Body of pancreas (tissue), 4 donors: ENCODE measurements at regions not wholly inside any gene's neighbourhood (a gene's known extent, or its start where the extent isn't known, plus 50 kb on each side); places are given as distances from the start of the nearest gene placed in this dataset.

ENCODE experiments used
- ATAC-seq: fragments of 150-250 bp; one replicate; pipeline ENCODE4 v1.9.1; 2016
- DNase-seq, 4 donors: peaks; one replicate each; pipeline ENCODE4 v3.0.0-alpha.2; 2019
- H3K27ac ChIP-seq, 4 donors: fragments of 200-600 bp; sonication (generic); 1 replicate in 3 of 4; 2 replicates in 1 of 4; pipeline versions ENCODE4 v1.5.1 to v1.6.1; 2016 to 2019; ENCODE audit warnings: mild to moderate bottlenecking in 1 of 4, mixed read lengths in 1 of 4, moderate library complexity in 1 of 4
- H3K27me3 ChIP-seq, 2 donors: fragments of 200-600 bp; sonication (generic); one replicate each; pipeline ENCODE4 v1.6.0; 2016; ENCODE audit warnings: mild to moderate bottlenecking in 1 of 2
- H3K36me3 ChIP-seq, 2 donors: fragments of 200-600 bp; sonication (generic); replicated peaks in 1 of 2; 2 replicates each; pipeline ENCODE4 v1.5.1; 2016; ENCODE audit warnings: low read depth in 2 of 2; ENCODE audit not compliant: insufficient read depth in 1 of 2
- H3K4me1 ChIP-seq: fragments of 200-600 bp; sonication (generic); one replicate; pipeline ENCODE4 v1.6.0; 2016
- H3K4me3 ChIP-seq, 2 donors: fragments of 200-600 bp; sonication (generic); 1 replicate in 1 of 2; 2 replicates in 1 of 2; pipeline ENCODE4 v1.5.1; 2016 to 2019
- H3K9me3 ChIP-seq, 3 donors: fragments of 200-600 bp; sonication (generic); 1 replicate in 2 of 3; 2 replicates in 1 of 3; pipeline ENCODE4 v1.5.1; 2016
- POLR2A ChIP-seq, 3 donors: fragments of 450-650 bp; IDR thresholded peaks; one replicate each; pipeline ENCODE4 v1.6.1; 2016; ENCODE audit warnings: antibody characterized with exemption in 3 of 3, mild to moderate bottlenecking in 2 of 3
- WGBS, 2 donors: methylation state at CpG; one replicate each; pipeline ENCODE4 v1.1.5; 2017; 5-methylcytosine and 5-hydroxymethylcytosine counted together
- intact Hi-C: fragments of 100-400 bp; cut with DNase I; formaldehyde crosslinking; loops from one replicate; pipeline ENCODE4 v1.15.1; 2023
- TF ChIP-seq, protein P1 (sequence below), 7 experiments: fragments of 450-650 bp in 4 of 7; fragments of 200-600 bp in 3 of 7; sonication (generic) in 3 of 7; IDR thresholded peaks; one replicate each; pipeline ENCODE4 v1.5.1; 2016 to 2019; ENCODE audit warnings: antibody characterized with exemption in 7 of 7

DNA sequence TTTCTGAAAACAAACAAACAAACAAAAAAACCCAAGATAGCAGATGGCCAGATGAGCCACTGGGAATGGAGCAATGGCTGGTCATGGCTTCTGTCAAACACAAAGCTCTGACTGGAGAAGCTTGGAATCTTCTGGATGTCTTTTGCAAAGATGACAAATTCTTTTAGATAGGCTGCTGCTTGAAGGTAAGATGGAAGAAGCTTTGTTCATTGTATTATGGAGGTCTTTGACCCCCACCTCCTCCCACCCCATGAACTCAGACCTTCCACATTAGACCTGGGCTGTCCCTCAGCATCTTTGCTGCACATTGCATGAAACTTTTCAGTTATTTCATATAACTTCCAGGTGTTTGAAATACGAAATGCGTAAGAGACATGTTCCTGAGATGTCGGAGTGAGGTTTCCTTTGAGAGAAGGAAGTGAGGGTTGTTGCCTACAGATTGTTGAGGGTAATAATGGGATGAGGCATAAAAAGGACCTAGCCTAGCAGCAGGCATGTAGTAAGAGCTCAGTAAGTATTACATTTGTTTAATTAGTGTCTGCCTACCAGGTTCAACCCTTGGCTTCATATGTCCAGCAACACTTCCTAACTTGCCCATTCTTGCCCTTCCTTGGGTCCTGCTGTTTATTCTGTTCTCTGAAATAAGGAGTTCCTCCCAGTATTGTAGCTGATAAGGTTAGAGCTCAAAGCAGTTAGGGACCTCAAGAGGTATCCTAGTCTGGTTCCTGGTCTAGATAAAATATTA is 51.4 kb upstream of the IER3 start:
- H3K4me1 ChIP-seq = no peaks in the 10 kb centered on the region
- no peak overlapping the region for H3K4me3 ChIP-seq
- WGBS, 2 donors = 75 to 86% methylated on average over 3 of the region's 3 CpGs
- ATAC-seq = no peak
- intact Hi-C loops = no loop called here
- no peak for TF ChIP-seq POLR2A (IDR thresholded peaks at IDR 0.05)
- TF ChIP-seq, protein P1, sequence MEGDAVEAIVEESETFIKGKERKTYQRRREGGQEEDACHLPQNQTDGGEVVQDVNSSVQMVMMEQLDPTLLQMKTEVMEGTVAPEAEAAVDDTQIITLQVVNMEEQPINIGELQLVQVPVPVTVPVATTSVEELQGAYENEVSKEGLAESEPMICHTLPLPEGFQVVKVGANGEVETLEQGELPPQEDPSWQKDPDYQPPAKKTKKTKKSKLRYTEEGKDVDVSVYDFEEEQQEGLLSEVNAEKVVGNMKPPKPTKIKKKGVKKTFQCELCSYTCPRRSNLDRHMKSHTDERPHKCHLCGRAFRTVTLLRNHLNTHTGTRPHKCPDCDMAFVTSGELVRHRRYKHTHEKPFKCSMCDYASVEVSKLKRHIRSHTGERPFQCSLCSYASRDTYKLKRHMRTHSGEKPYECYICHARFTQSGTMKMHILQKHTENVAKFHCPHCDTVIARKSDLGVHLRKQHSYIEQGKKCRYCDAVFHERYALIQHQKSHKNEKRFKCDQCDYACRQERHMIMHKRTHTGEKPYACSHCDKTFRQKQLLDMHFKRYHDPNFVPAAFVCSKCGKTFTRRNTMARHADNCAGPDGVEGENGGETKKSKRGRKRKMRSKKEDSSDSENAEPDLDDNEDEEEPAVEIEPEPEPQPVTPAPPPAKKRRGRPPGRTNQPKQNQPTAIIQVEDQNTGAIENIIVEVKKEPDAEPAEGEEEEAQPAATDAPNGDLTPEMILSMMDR (IDR thresholded peaks at IDR 0.05) = no peak
- no peak for DNase-seq
- H3K9me3 ChIP-seq = no peaks in the 10 kb centered on the region
- H3K27me3 ChIP-seq = no peaks in the 10 kb centered on the region
- H3K27ac ChIP-seq = no peak overlapping the region
- H3K36me3 ChIP-seq = no peaks in the 10 kb centered on the region
